AG10803 (cell line): ENCODE measurements at regions not wholly inside any gene's neighbourhood (a gene's known extent, or its start where the extent isn't known, plus 50 kb on each side); places are given as distances from the start of the nearest gene placed in this dataset.

Experiments used
- DNase-seq: peaks from one replicate; pipeline ENCODE4 v3.0.0; 2010; ENCODE audit warnings: low read depth
- H3K4me3 ChIP-seq: 2 replicates; pipeline ENCODE4 v1.5.1; 2011; ENCODE audit warnings: mild to moderate bottlenecking, low read length, control low read depth
- TF ChIP-seq, protein P1 (sequence below): conservative IDR thresholded peaks from 2 replicates; pipeline ENCODE4 v1.5.1; 2011; ENCODE audit warnings: mild to moderate bottlenecking, low read length, control low read depth, inconsistent platforms

DNA sequence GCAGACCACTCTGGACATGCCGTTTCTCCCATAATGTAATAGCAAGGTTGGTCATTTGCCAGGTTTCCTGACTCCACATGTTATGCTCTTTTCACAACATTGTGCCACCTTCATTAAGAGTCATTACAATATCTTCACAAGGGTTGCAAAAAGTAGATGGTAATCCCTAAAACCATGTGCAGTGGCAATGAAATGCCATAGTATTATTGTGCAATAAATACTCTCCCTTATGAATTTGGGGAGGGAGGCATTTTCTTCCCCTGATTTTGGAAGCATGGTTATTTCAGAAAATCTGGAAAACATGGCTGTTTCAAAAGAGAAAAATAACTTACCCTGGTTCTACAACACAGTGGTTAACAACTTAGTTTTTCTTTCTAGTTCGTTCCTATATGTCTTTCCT is 75.1 kb downstream of the BLTP1 start:
- TF ChIP-seq, protein P1, sequence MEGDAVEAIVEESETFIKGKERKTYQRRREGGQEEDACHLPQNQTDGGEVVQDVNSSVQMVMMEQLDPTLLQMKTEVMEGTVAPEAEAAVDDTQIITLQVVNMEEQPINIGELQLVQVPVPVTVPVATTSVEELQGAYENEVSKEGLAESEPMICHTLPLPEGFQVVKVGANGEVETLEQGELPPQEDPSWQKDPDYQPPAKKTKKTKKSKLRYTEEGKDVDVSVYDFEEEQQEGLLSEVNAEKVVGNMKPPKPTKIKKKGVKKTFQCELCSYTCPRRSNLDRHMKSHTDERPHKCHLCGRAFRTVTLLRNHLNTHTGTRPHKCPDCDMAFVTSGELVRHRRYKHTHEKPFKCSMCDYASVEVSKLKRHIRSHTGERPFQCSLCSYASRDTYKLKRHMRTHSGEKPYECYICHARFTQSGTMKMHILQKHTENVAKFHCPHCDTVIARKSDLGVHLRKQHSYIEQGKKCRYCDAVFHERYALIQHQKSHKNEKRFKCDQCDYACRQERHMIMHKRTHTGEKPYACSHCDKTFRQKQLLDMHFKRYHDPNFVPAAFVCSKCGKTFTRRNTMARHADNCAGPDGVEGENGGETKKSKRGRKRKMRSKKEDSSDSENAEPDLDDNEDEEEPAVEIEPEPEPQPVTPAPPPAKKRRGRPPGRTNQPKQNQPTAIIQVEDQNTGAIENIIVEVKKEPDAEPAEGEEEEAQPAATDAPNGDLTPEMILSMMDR: no peak

GRCh38 chr4:122229857-122230256 is 77.7 kb downstream of the BLTP1 start:
- no peak overlapping the region for H3K4me3 ChIP-seq
- TF ChIP-seq, protein P1: no peak
- no peak for DNase-seq

More for the DNA sequence above, 75.1 kb downstream of the BLTP1 start:
- H3K4me3 ChIP-seq: no peak overlapping the region
- DNase-seq: no peak

DNA sequence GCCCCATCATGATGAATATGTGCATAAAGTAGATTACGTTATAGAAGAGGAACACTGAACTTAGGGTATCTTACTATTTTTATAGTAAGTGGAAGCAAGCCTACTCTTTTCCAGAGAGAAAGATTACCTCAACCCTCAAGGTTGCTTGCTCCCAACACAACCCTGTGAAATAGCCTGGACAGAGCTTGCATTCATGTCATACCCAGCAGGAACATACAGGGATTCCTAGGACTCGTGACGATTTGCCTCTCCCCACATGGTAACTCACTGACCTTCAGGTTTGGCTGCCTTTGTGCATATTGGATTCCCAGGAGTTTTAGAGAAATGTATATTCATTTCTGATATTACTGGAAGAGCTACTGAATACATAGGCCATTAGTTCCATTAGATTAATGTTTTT is 80.5 kb downstream of the BLTP1 start:
- H3K4me3 ChIP-seq: no peak overlapping the region
- DNase-seq: no peak
- TF ChIP-seq, protein P1: no peak

GRCh38 chr4:122234686-122235085 is 82.6 kb downstream of the BLTP1 start:
- TF ChIP-seq, protein P1: no peak
- no peak overlapping the region for H3K4me3 ChIP-seq
- no peak for DNase-seq

GRCh38 chr4:122243785-122244184 is 91.7 kb downstream of the BLTP1 start:
- DNase-seq: no peak
- no peak overlapping the region for H3K4me3 ChIP-seq
- TF ChIP-seq, protein P1: no peak

DNA sequence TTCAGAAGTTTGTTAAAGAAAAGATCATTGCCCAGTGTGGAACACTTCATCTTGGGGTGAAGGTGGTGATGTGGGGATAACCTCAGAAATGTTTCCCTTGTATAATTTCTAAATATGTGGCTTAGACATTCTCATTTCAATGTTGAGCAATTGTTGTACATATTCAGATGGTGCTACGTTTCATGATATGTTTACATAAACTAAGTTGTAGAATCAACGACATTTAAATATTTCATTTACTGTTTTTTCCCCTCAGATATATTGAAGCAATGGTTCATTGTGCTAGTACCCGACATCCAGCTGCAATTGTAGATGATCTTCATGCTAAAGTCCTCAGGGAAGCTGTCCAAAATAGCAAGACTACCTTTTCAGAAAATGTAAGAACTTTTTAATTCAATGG is 92.6 kb downstream of the BLTP1 start:
- TF ChIP-seq, protein P1: no peak
- H3K4me3 ChIP-seq: no peak overlapping the region
- DNase-seq: no peak

GRCh38 chr4:122246551-122246950 is 94.4 kb downstream of the BLTP1 start:
- no peak for DNase-seq
- TF ChIP-seq, protein P1: no peak
- H3K4me3 ChIP-seq: no peak overlapping the region
